HEK293 (cell line): ENCODE measurements at regions not wholly inside any gene's neighbourhood (a gene's known extent, or its start where the extent isn't known, plus 50 kb on each side); places are given as distances from the start of the nearest gene placed in this dataset.
A peak's percentile ranks its signal among the peaks of the same experiment; 100 is the strongest.

Experiments used
- CTCF ChIA-PET: fragments of 350-600 bp; formaldehyde crosslinking; extraction: SDS; loops from one replicate; lab custom pipeline; 2021; ENCODE audit warnings: antibody characterized with exemption; lab: Yijun Ruan, JAX
- POLR2A ChIA-PET: fragments of 300-600 bp; formaldehyde crosslinking; extraction: SDS; loops from one replicate; lab custom pipeline; 2020; ENCODE audit warnings: antibody characterized with exemption, inconsistent platforms; lab: Yijun Ruan, JAX
- H3K27ac ChIP-seq: fragments of 200-500 bp; sonication (Bioruptor generic); 2 replicates; pipeline ENCODE4 v1.5.1; 2014; ENCODE audit warnings: low read depth, low read length, control low read depth, inconsistent platforms; ENCODE audit errors: extremely low read depth
- H3K36me3 ChIP-seq, 2 experiments: fragments of 200-500 bp in 1 of 2; sonication (Bioruptor generic) in 1 of 2; 1 replicate in 1 of 2; 2 replicates in 1 of 2; pipeline ENCODE4 v1.5.1; 2014 to 2017; ENCODE audit warnings: inconsistent platforms in 2 of 2, low read length in 2 of 2; ENCODE audit not compliant: control insufficient read depth in 2 of 2, insufficient read depth in 1 of 2
- H3K4me1 ChIP-seq: fragments of 200-500 bp; sonication (Bioruptor generic); 2 replicates; pipeline ENCODE4 v1.5.1; 2014; ENCODE audit warnings: mild to moderate bottlenecking, low read length, inconsistent platforms; ENCODE audit not compliant: control insufficient read depth, insufficient read depth
- H3K4me3 ChIP-seq: 2 replicates; pipeline ENCODE4 v1.5.1; 2011; ENCODE audit warnings: low read depth, mild to moderate bottlenecking, control low read depth, low read length, moderate library complexity
- H3K9me3 ChIP-seq: fragments of 200-500 bp; sonication (Bioruptor generic); 2 replicates; pipeline ENCODE4 v1.5.1; 2014; ENCODE audit warnings: low read depth, low read length, inconsistent platforms; ENCODE audit not compliant: control insufficient read depth, insufficient read depth
- HOXA7 ChIP-seq: sonication (generic); formaldehyde crosslinking; IDR thresholded peaks from 2 replicates; pipeline ENCODE4 v1.8.1; 2022; ENCODE audit warnings: missing genetic modification reagents, borderline replicate concordance
- PRDM1 ChIP-seq: fragments of 450-650 bp; formaldehyde crosslinking; IDR thresholded peaks from 2 replicates; pipeline ENCODE4; 2016; ENCODE audit warnings: missing biosample characterization, missing genetic modification characterization
- PRDM2 ChIP-seq: fragments of 450-650 bp; formaldehyde crosslinking; IDR thresholded peaks from 2 replicates; pipeline ENCODE4 v1.5.1; 2016; ENCODE audit warnings: missing biosample characterization, missing genetic modification characterization, borderline replicate concordance
- RBAK ChIP-seq: fragments of 450-650 bp; formaldehyde crosslinking; IDR thresholded peaks from 2 replicates; pipeline ENCODE4 v1.5.1; 2016; ENCODE audit warnings: missing biosample characterization, missing genetic modification characterization
- SP7 ChIP-seq: fragments of 450-650 bp; formaldehyde crosslinking; IDR thresholded peaks from 2 replicates; pipeline ENCODE4 v1.5.1; 2016; ENCODE audit warnings: missing biosample characterization, missing genetic modification characterization
- ZBTB21 ChIP-seq: fragments of 450-650 bp; formaldehyde crosslinking; IDR thresholded peaks from 2 replicates; pipeline ENCODE4 v1.5.1; 2017; ENCODE audit warnings: missing biosample characterization, missing genetic modification characterization
- ZEB2 ChIP-seq: fragments of 450-650 bp; formaldehyde crosslinking; IDR thresholded peaks from 2 replicates; pipeline ENCODE4 v1.5.1; 2016; ENCODE audit warnings: missing biosample characterization, missing genetic modification characterization
- ZNF114 ChIP-seq: fragments of 450-650 bp; formaldehyde crosslinking; IDR thresholded peaks from 2 replicates; pipeline ENCODE4 v1.5.0; 2017; ENCODE audit warnings: missing biosample characterization, missing genetic modification characterization
- ZNF121 ChIP-seq: fragments of 450-650 bp; formaldehyde crosslinking; IDR thresholded peaks from 2 replicates; pipeline ENCODE4 v1.5.1; 2016; ENCODE audit warnings: missing biosample characterization, missing genetic modification characterization
- ZNF132 ChIP-seq: fragments of 450-650 bp; formaldehyde crosslinking; IDR thresholded peaks from 2 replicates; pipeline ENCODE4 v1.5.1; 2017; ENCODE audit warnings: missing biosample characterization, missing genetic modification characterization, borderline replicate concordance
- ZNF16 ChIP-seq: fragments of 450-650 bp; formaldehyde crosslinking; IDR thresholded peaks from 2 replicates; pipeline ENCODE4 v1.5.1; 2016; ENCODE audit warnings: low read depth, missing biosample characterization, missing genetic modification characterization
- ZNF2 ChIP-seq: fragments of 450-650 bp; formaldehyde crosslinking; IDR thresholded peaks from 2 replicates; pipeline ENCODE4 v1.5.1; 2016; ENCODE audit warnings: missing biosample characterization, missing genetic modification characterization
- ZNF280C ChIP-seq: fragments of 450-650 bp; formaldehyde crosslinking; IDR thresholded peaks from 2 replicates; pipeline ENCODE4 v1.5.1; 2016; ENCODE audit warnings: missing biosample characterization, missing genetic modification characterization
- ZNF354C ChIP-seq: fragments of 450-650 bp; formaldehyde crosslinking; IDR thresholded peaks from 2 replicates; pipeline ENCODE4 v1.5.1; 2016; ENCODE audit warnings: missing biosample characterization, missing genetic modification characterization, low read depth, borderline replicate concordance
- ZNF488 ChIP-seq: fragments of 450-650 bp; formaldehyde crosslinking; IDR thresholded peaks from 2 replicates; pipeline ENCODE4 v1.5.1; 2016; ENCODE audit warnings: missing biosample characterization, missing genetic modification characterization
- ZNF529 ChIP-seq: fragments of 450-650 bp; formaldehyde crosslinking; IDR thresholded peaks from 2 replicates; pipeline ENCODE4 v1.5.1; 2017; ENCODE audit warnings: missing genetic modification characterization, missing biosample characterization; ENCODE audit not compliant: insufficient replicate concordance
- ZNF791 ChIP-seq: fragments of 450-650 bp; formaldehyde crosslinking; IDR thresholded peaks from 2 replicates; pipeline ENCODE4 v1.5.1; 2016; ENCODE audit warnings: missing biosample characterization, missing genetic modification characterization
- ZSCAN23 ChIP-seq: fragments of 450-650 bp; formaldehyde crosslinking; IDR thresholded peaks from 2 replicates; pipeline ENCODE4 v1.5.1; 2016; ENCODE audit warnings: missing biosample characterization, missing genetic modification characterization

GRCh38 chr16:27651301-27651700 is 101.4 kb downstream of the KATNIP start:
- Histone ChIP-seq H3K36me3 (no peaks in the 10 kb centered on the region), H3K4me3 (no peak overlapping the region), H3K4me1 (no peaks in the 10 kb centered on the region), H3K27ac (no peak overlapping the region), H3K9me3 (no peaks in the 10 kb centered on the region)
- CTCF ChIA-PET = interaction anchor here (1.5 kb wide), 1 partner anchor 11 kb away, joined by 10 read pairs; no protein-coding TSS in a partner anchor
- no peak for TF ChIP-seq PRDM1 (tag by site-specific recombination)
- TF ChIP-seq ZNF132 (tag by site-specific recombination) = no peak
- no peak for TF ChIP-seq ZBTB21
- TF ChIP-seq ZNF354C = no peak
- no peak for TF ChIP-seq SP7
- TF ChIP-seq ZEB2 (tag by site-specific recombination) = no peak
- no peak for TF ChIP-seq ZNF2
- TF ChIP-seq ZNF16 = no peak
- no peak for TF ChIP-seq PRDM2 (tag by site-specific recombination)
- no peak for TF ChIP-seq RBAK (tag by site-specific recombination)
- TF ChIP-seq ZNF791 (tag by site-specific recombination) = no peak
- POLR2A ChIA-PET = no interaction called here

- no peak overlapping the region for H3K4me3 ChIP-seq
- TF ChIP-seq ZNF529 (tag by site-specific recombination) = peak; percentile 96
- no peak for TF ChIP-seq ZNF114 (tag by site-specific recombination)
- no peak for TF ChIP-seq ZSCAN23 (tag by site-specific recombination)
- TF ChIP-seq HOXA7 (CRISPR knock-in tag) = no peak
- H3K36me3 ChIP-seq = no peaks in the 10 kb centered on the region; a peak in 1 of 3 replicates
- CTCF ChIA-PET = interaction anchor here (0.5 to 1.7 kb wide), 3 partner anchors 13 to 18 kb away, joined by 4 to 15 read pairs (median 4); no protein-coding TSS in a partner anchor
- POLR2A ChIA-PET = no interaction called here
- H3K9me3 ChIP-seq = no peaks in the 10 kb centered on the region
- no peak overlapping the region for H3K27ac ChIP-seq
- no peaks in the 10 kb centered on the region for H3K4me1 ChIP-seq
Observed at GRCh38 chr16:27657811-27658210, 107.9 kb downstream of the KATNIP start.

- no peaks in the 10 kb centered on the region for H3K4me1 ChIP-seq
- no peaks in the 10 kb centered on the region; a peak in 1 of 3 replicates for H3K36me3 ChIP-seq
- no peaks in the 10 kb centered on the region for H3K9me3 ChIP-seq
- no peak overlapping the region for H3K4me3 ChIP-seq
- ChIA-PET CTCF (interaction anchor here (0.6 kb wide), 1 partner anchor 21 kb away, joined by 3 read pairs; no protein-coding TSS in a partner anchor), POLR2A (no interaction called here)
- H3K27ac ChIP-seq = no peak overlapping the region
- TF ChIP-seq ZNF121 (tag by site-specific recombination) (peak; percentile 54; the same call in 1 of the 2 replicates), ZNF488 (tag by site-specific recombination) (no peak), ZNF280C (tag by site-specific recombination) (no peak)
Observed at GRCh38 chr16:27660507-27660906, 110.6 kb downstream of the KATNIP start.
